ENCODE measurements at regions not wholly inside any gene's neighbourhood (a gene's known extent, or its start where the extent isn't known, plus 50 kb on each side); places are given as distances from the start of the nearest gene placed in this dataset.
A peak's percentile ranks its signal among the peaks of the same experiment; 100 is the strongest.

GRCh38 chr15:75140080-75140879 lies 61.4 kb upstream of the C15orf39 start (continued):
- TF ChIP-seq PBX3 (CRISPR knock-in tag; IDR thresholded peaks at IDR 0.05; ENCODE audit: borderline replicate concordance) (no peak), ZNF207 (IDR thresholded peaks at IDR 0.05; ENCODE audit: borderline replicate concordance) (no peak), RFXANK (CRISPR knock-in tag; IDR thresholded peaks at IDR 0.05) (no peak), CHD4 (IDR thresholded peaks at IDR 0.05; ENCODE audit: borderline replicate concordance, low read length) (0 out of 2 replicates have a peak, but pooled peaks have one; percentile 46), ZBTB7B (CRISPR knock-in tag; IDR thresholded peaks at IDR 0.05) (peak; percentile 98), NFYC (CRISPR knock-in tag; IDR thresholded peaks at IDR 0.05) (no peak), ZNF275 (CRISPR knock-in tag; IDR thresholded peaks at IDR 0.05; ENCODE audit: borderline replicate concordance) (no peak; the same call in 1 of the 2 replicates), MEIS2 (CRISPR knock-in tag; IDR thresholded peaks at IDR 0.05) (peak; percentile 94), ZBTB44 (CRISPR knock-in tag; IDR thresholded peaks at IDR 0.05) (no peak), ZNF567 (CRISPR knock-in tag; IDR thresholded peaks at IDR 0.05; ENCODE audit: borderline replicate concordance) (0 out of 2 replicates have a peak, but pooled peaks have one; percentile 41), NONO (IDR thresholded peaks at IDR 0.05) (no peak), NONO (CRISPR knock-in tag; conservative IDR thresholded peaks at IDR 0.05) (peak; percentile 19; the same call in 1 of the 2 replicates), ZSCAN22 (CRISPR knock-in tag; IDR thresholded peaks at IDR 0.05) (no peak), SP140L (CRISPR knock-in tag; IDR thresholded peaks at IDR 0.05; ENCODE audit: borderline replicate concordance) (no peak), SNAPC2 (CRISPR knock-in tag; IDR thresholded peaks at IDR 0.05) (peak; percentile 89; the same call in 1 of the 2 replicates), ZBTB25 (CRISPR knock-in tag; IDR thresholded peaks at IDR 0.05) (0 out of 2 replicates have a peak, but pooled peaks have one; percentile 50), SMARCC2 (IDR thresholded peaks at IDR 0.05) (no peak), ZGPAT (CRISPR knock-in tag; IDR thresholded peaks at IDR 0.05) (peak; percentile 89), ZNF780A (CRISPR knock-in tag; IDR thresholded peaks at IDR 0.05) (no peak), ZNF800 (CRISPR knock-in tag; IDR thresholded peaks at IDR 0.05) (no peak), ZNF569 (CRISPR knock-in tag; IDR thresholded peaks at IDR 0.05; ENCODE audit: borderline replicate concordance) (no peak), ISX (CRISPR knock-in tag; conservative IDR thresholded peaks at IDR 0.05) (no peak)

All from HepG2 (cell line).